ENCODE measurements at regions not wholly inside any gene's neighbourhood (a gene's known extent, or its start where the extent isn't known, plus 50 kb on each side); places are given as distances from the start of the nearest gene placed in this dataset.

DNA sequence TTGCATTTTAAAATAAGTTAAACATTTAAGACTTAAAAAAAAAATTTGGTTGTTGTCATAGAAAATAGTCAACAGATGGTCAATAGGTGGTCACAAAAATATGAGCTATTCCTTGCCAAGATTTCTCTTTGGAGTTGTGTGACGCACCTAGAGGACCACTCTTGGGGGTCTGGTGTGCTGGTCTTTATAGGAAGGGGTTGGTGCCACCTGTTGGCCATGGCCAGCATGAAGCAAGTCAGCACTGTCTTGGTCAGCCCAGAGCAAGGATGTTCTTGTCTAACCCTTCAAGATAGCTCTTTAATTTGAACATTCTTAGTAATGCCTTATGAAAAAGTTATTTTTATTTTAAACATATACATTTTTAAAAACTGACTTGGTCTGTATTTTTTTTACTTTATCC, 267.9 kb upstream of the CNTNAP2 start:
- Histone ChIP-seq H3K36me3 (no peaks in the 10 kb centered on the region), H3K27ac (no peak overlapping the region), H3K4me3 (replicated peaks in 1 of 3) (no peak overlapping the region), H3K4me1 (no peaks in the 10 kb centered on the region), H3K27me3 (no peaks in the 10 kb centered on the region), H3K9me3 (no peaks in the 10 kb centered on the region)
- DNase-seq = no peak
- intact Hi-C loops (cut with DNase I) = no loop called here
- TF ChIP-seq, protein P1, sequence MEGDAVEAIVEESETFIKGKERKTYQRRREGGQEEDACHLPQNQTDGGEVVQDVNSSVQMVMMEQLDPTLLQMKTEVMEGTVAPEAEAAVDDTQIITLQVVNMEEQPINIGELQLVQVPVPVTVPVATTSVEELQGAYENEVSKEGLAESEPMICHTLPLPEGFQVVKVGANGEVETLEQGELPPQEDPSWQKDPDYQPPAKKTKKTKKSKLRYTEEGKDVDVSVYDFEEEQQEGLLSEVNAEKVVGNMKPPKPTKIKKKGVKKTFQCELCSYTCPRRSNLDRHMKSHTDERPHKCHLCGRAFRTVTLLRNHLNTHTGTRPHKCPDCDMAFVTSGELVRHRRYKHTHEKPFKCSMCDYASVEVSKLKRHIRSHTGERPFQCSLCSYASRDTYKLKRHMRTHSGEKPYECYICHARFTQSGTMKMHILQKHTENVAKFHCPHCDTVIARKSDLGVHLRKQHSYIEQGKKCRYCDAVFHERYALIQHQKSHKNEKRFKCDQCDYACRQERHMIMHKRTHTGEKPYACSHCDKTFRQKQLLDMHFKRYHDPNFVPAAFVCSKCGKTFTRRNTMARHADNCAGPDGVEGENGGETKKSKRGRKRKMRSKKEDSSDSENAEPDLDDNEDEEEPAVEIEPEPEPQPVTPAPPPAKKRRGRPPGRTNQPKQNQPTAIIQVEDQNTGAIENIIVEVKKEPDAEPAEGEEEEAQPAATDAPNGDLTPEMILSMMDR (IDR thresholded peaks at IDR 0.05) = no peak
- no peak for TF ChIP-seq POLR2A (IDR thresholded peaks at IDR 0.05)
- WGBS, 2 donors = 31 to 47% methylated on average over 1 of the region's 1 CpG

DNA sequence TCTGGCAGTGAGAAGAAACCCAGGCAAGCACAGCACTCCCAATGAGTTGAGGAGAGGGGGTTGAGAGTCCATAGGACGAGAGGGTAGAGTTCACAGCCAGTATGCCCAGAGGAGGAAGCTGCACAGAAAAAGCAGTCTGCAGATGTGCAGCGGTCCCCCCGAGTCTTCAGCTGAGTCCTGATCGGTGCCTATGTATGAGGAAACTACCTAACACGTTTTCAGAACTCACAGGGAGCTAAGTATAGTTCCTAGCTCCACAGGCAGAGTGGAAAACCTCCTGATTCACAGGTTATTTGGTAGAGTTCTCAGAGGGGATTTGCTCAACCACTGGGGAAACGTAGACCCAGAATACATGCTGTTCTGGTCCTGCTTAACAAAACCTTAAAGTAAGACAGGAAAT, 271.3 kb upstream of the CNTNAP2 start:
- no peak for DNase-seq
- Histone ChIP-seq H3K4me1 (no peaks in the 10 kb centered on the region), H3K4me3 (replicated peaks in 1 of 3) (no peak overlapping the region), H3K27ac (no peak overlapping the region), H3K36me3 (no peaks in the 10 kb centered on the region), H3K27me3 (no peaks in the 10 kb centered on the region), H3K9me3 (no peaks in the 10 kb centered on the region)
- intact Hi-C loops (cut with DNase I) = no loop called here
- 55 to 56% methylated on average over 6 of the region's 6 CpGs for WGBS, 2 donors
- no peak for TF ChIP-seq POLR2A (IDR thresholded peaks at IDR 0.05)
- TF ChIP-seq, protein P1 (IDR thresholded peaks at IDR 0.05) = no peak

DNA sequence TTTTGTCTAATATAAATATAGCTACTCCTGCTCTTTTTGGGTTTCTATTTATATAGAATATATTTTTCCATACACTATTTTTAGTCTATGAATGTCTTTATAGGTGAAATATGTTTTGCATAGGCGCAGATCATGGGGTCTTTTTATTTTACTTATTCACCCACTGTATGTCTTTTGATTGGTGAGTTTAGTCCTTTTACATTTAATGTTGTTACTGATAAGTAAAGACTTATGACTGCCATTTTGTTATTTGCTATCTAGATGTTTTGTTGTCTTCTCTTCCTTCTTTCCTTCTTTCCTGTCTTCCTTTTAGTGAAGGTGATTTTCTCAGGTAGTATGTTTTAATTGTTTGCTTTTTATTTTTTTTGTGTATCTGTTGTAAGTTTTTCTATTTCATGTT, 276.8 kb upstream of the CNTNAP2 start:
- Histone ChIP-seq H3K9me3 (no peaks in the 10 kb centered on the region), H3K36me3 (no peaks in the 10 kb centered on the region), H3K4me3 (replicated peaks in 1 of 3) (no peak overlapping the region), H3K27me3 (no peaks in the 10 kb centered on the region), H3K27ac (no peak overlapping the region), H3K4me1 (no peaks in the 10 kb centered on the region)
- no peak for TF ChIP-seq POLR2A (IDR thresholded peaks at IDR 0.05)
- TF ChIP-seq, protein P1 (IDR thresholded peaks at IDR 0.05) = no peak
- WGBS, 2 donors = 96 to 98% methylated on average over 1 of the region's 1 CpG
- intact Hi-C loops (cut with DNase I) = no loop called here
- DNase-seq = no peak

DNA sequence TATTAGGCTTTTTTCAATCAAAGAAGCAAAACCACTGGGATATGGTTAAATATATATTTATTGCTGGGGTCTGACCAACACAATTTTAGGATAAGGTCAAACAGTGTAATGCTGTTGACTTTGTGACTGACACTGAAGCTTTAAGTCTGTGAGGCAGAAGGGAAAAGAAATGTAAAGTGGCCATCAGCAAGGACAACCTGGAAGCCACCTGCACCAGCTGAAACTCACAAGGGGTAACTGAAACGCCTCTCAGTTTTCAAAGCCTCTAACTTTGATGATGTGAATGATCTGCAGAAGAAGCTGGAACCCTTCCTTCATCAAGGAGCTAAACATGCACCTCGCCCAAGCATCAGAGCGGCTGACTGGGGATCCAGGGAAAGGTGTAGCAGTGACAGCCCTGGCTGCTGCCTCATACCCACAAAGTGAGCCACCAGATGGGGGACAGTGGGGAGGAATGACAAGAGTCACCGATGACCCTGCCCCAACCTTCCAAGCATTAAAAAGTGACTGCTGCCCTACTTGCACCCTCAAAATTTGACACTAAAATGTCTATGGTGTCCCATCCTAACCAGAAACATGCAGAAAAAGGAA, 284.9 kb upstream of the CNTNAP2 start:
- Histone ChIP-seq H3K36me3 (no peaks in the 10 kb centered on the region), H3K27me3 (no peaks in the 10 kb centered on the region), H3K4me1 (no peaks in the 10 kb centered on the region), H3K27ac (no peak overlapping the region), H3K4me3 (replicated peaks in 1 of 3) (no peak overlapping the region), H3K9me3 (no peaks in the 10 kb centered on the region)
- TF ChIP-seq, protein P1 (IDR thresholded peaks at IDR 0.05) = no peak
- DNase-seq = no peak
- 86 to 87% methylated on average over 4 of the region's 4 CpGs for WGBS, 2 donors
- intact Hi-C loops (cut with DNase I) = no loop called here

DNA sequence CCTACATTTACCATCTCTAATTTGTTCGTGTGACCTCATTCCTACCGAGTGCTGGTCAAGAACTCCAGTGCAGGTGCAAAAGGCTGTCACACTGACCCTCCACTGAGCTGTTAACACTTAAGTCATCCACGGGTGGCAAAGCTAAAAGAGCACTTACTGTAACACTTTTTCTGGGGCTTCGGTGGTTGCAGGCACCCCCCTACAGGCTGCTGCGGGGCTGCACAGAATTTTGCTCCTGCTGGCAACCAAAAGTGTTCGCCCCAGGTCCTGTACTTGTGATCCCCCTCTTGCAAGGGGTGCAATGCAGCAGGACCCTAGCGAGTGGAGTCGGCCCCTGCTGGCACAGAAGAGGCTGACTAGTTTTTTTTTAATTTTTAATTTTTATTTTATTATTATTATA, 298.9 kb upstream of the CNTNAP2 start:
- Histone ChIP-seq H3K4me1 (no peaks in the 10 kb centered on the region), H3K36me3 (no peaks in the 10 kb centered on the region), H3K4me3 (replicated peaks in 1 of 3) (no peak overlapping the region)

More for the DNA sequence above, 298.9 kb upstream of the CNTNAP2 start:
- Histone ChIP-seq H3K27me3 (no peaks in the 10 kb centered on the region), H3K27ac (no peak overlapping the region), H3K9me3 (no peaks in the 10 kb centered on the region)
- no peak for DNase-seq
- intact Hi-C loops (cut with DNase I) = no loop called here
- WGBS, 2 donors = 83 to 87% methylated on average over 8 of the region's 8 CpGs
- no peak for TF ChIP-seq POLR2A (IDR thresholded peaks at IDR 0.05)
- TF ChIP-seq, protein P1 (IDR thresholded peaks at IDR 0.05) = no peak

All from thyroid gland (tissue), 4 donors.